ENCODE measurements at regions not wholly inside any gene's neighbourhood (a gene's known extent, or its start where the extent isn't known, plus 50 kb on each side); places are given as distances from the start of the nearest gene placed in this dataset.

GRCh38 chr1:11395616-11396015 is 83.3 kb upstream of the DISP3 start:
- no peak overlapping the region for H3K27ac ChIP-seq (ENCODE audit: control insufficient read depth, insufficient read depth, low read length)

GRCh38 chr1:11397151-11397901 is 81.6 kb upstream of the DISP3 start:
- dilution Hi-C loops (cut with MboI; ENCODE audit: extremely low pct_ligation_motif_present, low sequenced_read_pairs): no loop called here
- Histone ChIP-seq H3K4me1 (ENCODE audit: control insufficient read depth, extremely low read depth, insufficient read depth, low read length) (no peaks in the 10 kb centered on the region), H3K27ac (ENCODE audit: control insufficient read depth, insufficient read depth, low read length) (no peak overlapping the region), H3K9me3 (ENCODE audit: control insufficient read depth, low read depth, low read length) (no peaks in the 10 kb centered on the region), H3K4me2 (ENCODE audit: control insufficient read depth, extremely low read depth, insufficient read depth, low read depth, low read length) (no peak overlapping the region), H3K36me3 (ENCODE audit: control insufficient read depth in 2 of 2, extremely low read depth in 1 of 2, insufficient read depth in 2 of 2, low read length in 2 of 2) (no peaks in the 10 kb centered on the region), H4K20me1 (ENCODE audit: control insufficient read depth, extremely low read depth, insufficient read depth, low read length) (no peaks in the 10 kb centered on the region), H3K27me3 (ENCODE audit: control insufficient read depth, extremely low read depth, insufficient read depth, low read length) (peaks cover 7% of the 10 kb centered on the region), H2AFZ (ENCODE audit: control insufficient read depth, low read length) (no peak overlapping the region), H3K9ac (ENCODE audit: control insufficient read depth, extremely low read depth, insufficient read depth, low read length) (no peak overlapping the region), H3K79me2 (ENCODE audit: control insufficient read depth, insufficient read depth, low read length) (no peaks in the 10 kb centered on the region), H3K4me3 (ENCODE audit: control insufficient read depth in 2 of 3, extremely low read depth in 1 of 3, insufficient read depth in 2 of 3, low read depth in 1 of 3, low read length in 3 of 3) (no peak overlapping the region), H3K9me1 (ENCODE audit: control insufficient read depth, extremely low read depth, insufficient read depth, low read length) (no peaks in the 10 kb centered on the region)
- FAIRE-seq (no peak), DNase-seq (ENCODE audit: low read depth, low spot score) (no peak)
- TF ChIP-seq EZH2 (IDR thresholded peaks at IDR 0.05; ENCODE audit: low read length): no peak
- TF ChIP-seq CTCF (optimal IDR thresholded peaks at IDR 0.05 in 1 of 3, IDR thresholded peaks at IDR 0.05 in 1 of 3, conservative IDR thresholded peaks at IDR 0.05 in 1 of 3; ENCODE audit: extremely low read depth in 1 of 3, insufficient read depth in 2 of 3, low read length in 3 of 3): no peak

More at GRCh38 chr1:11395616-11396015, 83.3 kb upstream of the DISP3 start:
- Histone ChIP-seq H3K36me3 (ENCODE audit: control insufficient read depth in 2 of 2, extremely low read depth in 1 of 2, insufficient read depth in 2 of 2, low read length in 2 of 2) (no peaks in the 10 kb centered on the region), H3K4me1 (ENCODE audit: control insufficient read depth, extremely low read depth, insufficient read depth, low read length) (no peaks in the 10 kb centered on the region), H3K9me1 (ENCODE audit: control insufficient read depth, extremely low read depth, insufficient read depth, low read length) (no peaks in the 10 kb centered on the region), H3K4me3 (ENCODE audit: control insufficient read depth in 2 of 3, extremely low read depth in 1 of 3, insufficient read depth in 2 of 3, low read depth in 1 of 3, low read length in 3 of 3) (no peak overlapping the region), H4K20me1 (ENCODE audit: control insufficient read depth, extremely low read depth, insufficient read depth, low read length) (no peaks in the 10 kb centered on the region), H3K79me2 (ENCODE audit: control insufficient read depth, insufficient read depth, low read length) (no peaks in the 10 kb centered on the region), H3K27me3 (ENCODE audit: control insufficient read depth, extremely low read depth, insufficient read depth, low read length) (peaks cover 7% of the 10 kb centered on the region), H3K9ac (ENCODE audit: control insufficient read depth, extremely low read depth, insufficient read depth, low read length) (no peak overlapping the region), H2AFZ (ENCODE audit: control insufficient read depth, low read length) (no peak overlapping the region), H3K9me3 (ENCODE audit: control insufficient read depth, low read depth, low read length) (no peaks in the 10 kb centered on the region), H3K4me2 (ENCODE audit: control insufficient read depth, extremely low read depth, insufficient read depth, low read depth, low read length) (no peak overlapping the region)
- no peak for FAIRE-seq
- no peak for DNase-seq (ENCODE audit: low read depth, low spot score)
- TF ChIP-seq EZH2 (IDR thresholded peaks at IDR 0.05; ENCODE audit: low read length): no peak
- TF ChIP-seq CTCF (optimal IDR thresholded peaks at IDR 0.05 in 1 of 3, IDR thresholded peaks at IDR 0.05 in 1 of 3, conservative IDR thresholded peaks at IDR 0.05 in 1 of 3; ENCODE audit: extremely low read depth in 1 of 3, insufficient read depth in 2 of 3, low read length in 3 of 3): no peak
- dilution Hi-C loops (cut with MboI; ENCODE audit: extremely low pct_ligation_motif_present, low sequenced_read_pairs): no loop called here
